SU-DHL-6 (cell line): ENCODE measurements at regions not wholly inside any gene's neighbourhood (a gene's known extent, or its start where the extent isn't known, plus 50 kb on each side); places are given as distances from the start of the nearest gene placed in this dataset.
"Not testable (repeated sequence)": the region's sequence is repeated elsewhere in the genome, so short reads cannot be mapped to it uniquely, and the experiment has no call there.

Experiments used
- H2AFZ ChIP-seq: fragments of 200-600 bp; sonication (generic); 2 replicates; pipeline ENCODE4 v1.6.1; 2014; ENCODE audit warnings: low read depth, mild to moderate bottlenecking, moderate library complexity, mixed read lengths, antibody characterized with exemption, low read length; ENCODE audit not compliant: severe bottlenecking
- H3F3A ChIP-seq: fragments of 200-600 bp; shearing (Covaris generic); 2 replicates; pipeline ENCODE4 v1.6.0; 2016; ENCODE audit warnings: antibody characterized with exemption, mild to moderate bottlenecking; ENCODE audit not compliant: insufficient read depth
- H3K27ac ChIP-seq: fragments of 200-600 bp; sonication (generic); 2 replicates; pipeline ENCODE4 v1.5.1; 2016; ENCODE audit warnings: low read depth, mild to moderate bottlenecking, low read length, moderate library complexity, mixed read lengths
- H3K27me3 ChIP-seq: fragments of 200-600 bp; sonication (generic), shearing (Covaris generic); 2 replicates; pipeline ENCODE4 v1.6.0; 2014; ENCODE audit warnings: mild to moderate bottlenecking, low read length
- H3K36me3 ChIP-seq: fragments of 200-600 bp; sonication (generic); 2 replicates; pipeline ENCODE4 v1.6.1; 2014; ENCODE audit warnings: mild to moderate bottlenecking, low read length, mixed read lengths
- H3K4me2 ChIP-seq: fragments of 300-600, 200-600 bp; shearing (Covaris generic), sonication (generic); 2 replicates; pipeline ENCODE4 v1.6.0; 2014; ENCODE audit warnings: low read length, low read depth, mild to moderate bottlenecking; ENCODE audit not compliant: poor library complexity, severe bottlenecking
- H3K4me3 ChIP-seq: fragments of 200-600 bp; sonication (generic); 2 replicates; pipeline ENCODE4 v1.5.1; 2014; ENCODE audit warnings: antibody characterized with exemption, low read length, mild to moderate bottlenecking, mixed read lengths; ENCODE audit not compliant: insufficient read depth, poor library complexity, severe bottlenecking
- H3K79me2 ChIP-seq: fragments of 200-600 bp; sonication (generic); 2 replicates; pipeline ENCODE4 v1.6.1; 2014; ENCODE audit warnings: mild to moderate bottlenecking, low read length, moderate library complexity; ENCODE audit not compliant: insufficient read depth
- H3K9ac ChIP-seq: fragments of 200-600 bp; sonication (generic); 2 replicates; pipeline ENCODE4 v1.7.0; 2014; ENCODE audit warnings: mild to moderate bottlenecking, low read length
- H3K9me2 ChIP-seq: fragments of 200-600 bp; sonication (generic); replicated peaks from 2 replicates; pipeline ENCODE4 v1.6.1; 2014; ENCODE audit warnings: low read length; ENCODE audit not compliant: insufficient read depth
- H3K9me3 ChIP-seq: fragments of 200-600 bp; sonication (generic); 2 replicates; pipeline ENCODE4 v1.6.1; 2014; ENCODE audit warnings: low read length, mixed read lengths; ENCODE audit not compliant: insufficient read depth
- H4K20me1 ChIP-seq: fragments of 200-600 bp; sonication (generic); 2 replicates; pipeline ENCODE4 v1.6.1; 2014; ENCODE audit warnings: low read depth, mild to moderate bottlenecking, antibody characterized with exemption, low read length, moderate library complexity, mixed read lengths
- CTCF ChIP-seq: fragments of 200-600 bp; sonication (generic); IDR thresholded peaks from one replicate; pipeline ENCODE4 v1.5.1; 2017; ENCODE audit warnings: antibody characterized with exemption, mild to moderate bottlenecking, low read length, moderate library complexity; ENCODE audit not compliant: insufficient read depth, poor library complexity, severe bottlenecking
- EZH2phosphoT487 ChIP-seq: fragments of 200-600 bp; sonication (generic), shearing (Covaris generic); conservative IDR thresholded peaks from 2 replicates; pipeline ENCODE4 v1.6.1; 2018; ENCODE audit warnings: mild to moderate bottlenecking, antibody characterized with exemption, low read length, moderate library complexity, mixed read lengths

GRCh38 chr17:37815536-37815935, 70.7 kb upstream of the HNF1B start:
- no peak overlapping the region for H3K9ac ChIP-seq
- no peak overlapping the region for H2AFZ ChIP-seq
- no peaks in the 10 kb centered on the region for H3K27me3 ChIP-seq
- H3K36me3 ChIP-seq: no peaks in the 10 kb centered on the region
- peaks cover 10% of the 10 kb centered on the region for H3F3A ChIP-seq
- H3K4me2 ChIP-seq: no peak overlapping the region
- no peaks in the 10 kb centered on the region for H4K20me1 ChIP-seq
- H3K9me2 ChIP-seq: no peaks in the 10 kb centered on the region
- no peak for TF ChIP-seq EZH2phosphoT487
- H3K9me3 ChIP-seq: no peaks in the 10 kb centered on the region
- H3K4me3 ChIP-seq: no peak overlapping the region
- H3K27ac ChIP-seq: no peak overlapping the region
- no peaks in the 10 kb centered on the region for H3K79me2 ChIP-seq

GRCh38 chr17:37813751-37814150, 68.9 kb upstream of the HNF1B start:
- H3K4me3 ChIP-seq: no peak overlapping the region
- TF ChIP-seq EZH2phosphoT487 (no peak), CTCF (no peak)
- no peak overlapping the region for H3K9ac ChIP-seq
- H3K27me3 ChIP-seq: no peaks in the 10 kb centered on the region
- H3K79me2 ChIP-seq: no peaks in the 10 kb centered on the region
- H3K27ac ChIP-seq: no peak overlapping the region
- no peaks in the 10 kb centered on the region for H3K9me3 ChIP-seq
- no peaks in the 10 kb centered on the region for H3K36me3 ChIP-seq
- H3F3A ChIP-seq: no peaks in the 10 kb centered on the region
- no peak overlapping the region for H3K4me2 ChIP-seq
- H3K9me2 ChIP-seq: no peaks in the 10 kb centered on the region
- no peaks in the 10 kb centered on the region for H4K20me1 ChIP-seq
- H2AFZ ChIP-seq: no peak overlapping the region

GRCh38 chr17:37808846-37809245, 64.0 kb upstream of the HNF1B start:
- H3K9ac ChIP-seq, H3K79me2 ChIP-seq, H3K36me3 ChIP-seq, H3F3A ChIP-seq, H3K9me2 ChIP-seq, H2AFZ ChIP-seq, H3K27ac ChIP-seq, H3K4me3 ChIP-seq, H4K20me1 ChIP-seq, H3K27me3 ChIP-seq, H3K4me2 ChIP-seq, H3K9me3 ChIP-seq: not testable (repeated sequence)

- no peaks in the 10 kb centered on the region for H3K27me3 ChIP-seq
- no peaks in the 10 kb centered on the region for H3K9me2 ChIP-seq
- no peaks in the 10 kb centered on the region for H3K36me3 ChIP-seq
- H3K27ac ChIP-seq: no peak overlapping the region
- H3K9me3 ChIP-seq: no peaks in the 10 kb centered on the region
- H3K4me2 ChIP-seq: no peak overlapping the region
- no peaks in the 10 kb centered on the region for H3K79me2 ChIP-seq
- H3F3A ChIP-seq: no peaks in the 10 kb centered on the region
- H3K4me3 ChIP-seq: no peak overlapping the region
- no peak overlapping the region for H2AFZ ChIP-seq
- TF ChIP-seq CTCF (no peak), EZH2phosphoT487 (no peak)
- H3K9ac ChIP-seq: no peak overlapping the region
- H4K20me1 ChIP-seq: no peaks in the 10 kb centered on the region
Observed at GRCh38 chr17:37802712-37803416, 58.0 kb upstream of the HNF1B start.
